GM13976 (cell line): ENCODE measurements at regions not wholly inside any gene's neighbourhood (a gene's known extent, or its start where the extent isn't known, plus 50 kb on each side); places are given as distances from the start of the nearest gene placed in this dataset.
"Not testable (repeated sequence)": the region's sequence is repeated elsewhere in the genome, so short reads cannot be mapped to it uniquely, and the experiment has no call there.

Experiments used
- DNase-seq: peaks from one replicate; pipeline ENCODE4 v3.0.0; 2012; ENCODE audit warnings: low spot score
- CTCF ChIP-seq: IDR thresholded peaks from 2 replicates; pipeline ENCODE4 v1.5.1; 2012; ENCODE audit warnings: borderline replicate concordance, mild to moderate bottlenecking; ENCODE audit not compliant: insufficient read depth; ENCODE audit errors: extremely low read depth, missing control alignments, control extremely low read depth
- in situ Hi-C: fragments of 300-500 bp; cut with MboI; formaldehyde crosslinking; loops from one replicate; pipeline ENCODE4 v1.12.0; 2022; ENCODE audit warnings: low sequenced_read_pairs, mixed read lengths, inconsistent platforms; ENCODE audit not compliant: unreplicated experiment

GRCh38 chr7:57789130-57789529 lies 339.2 kb downstream of the ZNF716 start:
- TF ChIP-seq CTCF = no peak
- in situ Hi-C loops = no loop called here
- no peak for DNase-seq

- DNase-seq = no peak
- in situ Hi-C loops = no loop called here
- TF ChIP-seq CTCF = no peak
Observed at GRCh38 chr7:57819491-57819981, 369.6 kb downstream of the ZNF716 start.

GRCh38 chr7:57820477-57820876 lies 370.5 kb downstream of the ZNF716 start:
- DNase-seq = no peak
- TF ChIP-seq CTCF = no peak
- in situ Hi-C loops = no loop called here

GRCh38 chr7:57821438-57822382 lies 371.7 kb downstream of the ZNF716 start:
- no peak for DNase-seq
- no peak for TF ChIP-seq CTCF
- in situ Hi-C loops = no loop called here

- in situ Hi-C loops, DNase-seq: not testable (repeated sequence)
Observed at GRCh38 chr7:57826548-57826947, 376.6 kb downstream of the ZNF716 start.

- DNase-seq, in situ Hi-C loops: not testable (repeated sequence)
Observed at GRCh38 chr7:57835161-57835560, 385.2 kb downstream of the ZNF716 start.

- in situ Hi-C loops, DNase-seq: not testable (repeated sequence)
Observed at GRCh38 chr7:57839152-57839551, 389.2 kb downstream of the ZNF716 start.

- peak; percentile 4 for DNase-seq
- in situ Hi-C loops = no loop called here
- no peak for TF ChIP-seq CTCF
Observed at GRCh38 chr7:57867884-57868701, 418.1 kb downstream of the ZNF716 start.
